ENCODE measurements at regions not wholly inside any gene's neighbourhood (a gene's known extent, or its start where the extent isn't known, plus 50 kb on each side); places are given as distances from the start of the nearest gene placed in this dataset.

GRCh38 chr3:28845006-28845324, 435.9 kb upstream of the RBMS3 start:
- no peak for TF ChIP-seq CTCF (IDR thresholded peaks at IDR 0.05)

GRCh38 chr3:28846971-28847478, 433.8 kb upstream of the RBMS3 start:
- no peak for TF ChIP-seq CTCF (IDR thresholded peaks at IDR 0.05)

- no peak for TF ChIP-seq CTCF (IDR thresholded peaks at IDR 0.05)
These were observed 433.1 kb upstream of the RBMS3 start for GRCh38 chr3:28847736-28848135.

- TF ChIP-seq CTCF (IDR thresholded peaks at IDR 0.05), result no peak
These were observed 430.7 kb upstream of the RBMS3 start for GRCh38 chr3:28850186-28850585.

- peak; percentile 27; the same call in 1 of the 2 replicates for TF ChIP-seq CTCF (IDR thresholded peaks at IDR 0.05)
These were observed 427.0 kb upstream of the RBMS3 start for GRCh38 chr3:28853830-28854229.

- no peak for TF ChIP-seq CTCF (IDR thresholded peaks at IDR 0.05)
These were observed 424.1 kb upstream of the RBMS3 start for GRCh38 chr3:28856796-28857195.

GRCh38 chr3:28859897-28860296, 421.0 kb upstream of the RBMS3 start:
- TF ChIP-seq CTCF (IDR thresholded peaks at IDR 0.05), result no peak

GRCh38 chr3:28860307-28860706, 420.6 kb upstream of the RBMS3 start:
- TF ChIP-seq CTCF (IDR thresholded peaks at IDR 0.05), result no peak

Measured in LNCAP (cell line).